ENCODE measurements at regions not wholly inside any gene's neighbourhood (a gene's known extent, or its start where the extent isn't known, plus 50 kb on each side); places are given as distances from the start of the nearest gene placed in this dataset.
A peak's percentile ranks its signal among the peaks of the same experiment; 100 is the strongest.

- DNase-seq (ENCODE audit: low spot score): no peak
- H3K9me3 ChIP-seq (ENCODE audit: control insufficient read depth in 4 of 4, low read length in 3 of 4): no peaks in the 10 kb centered on the region
- no peaks in the 10 kb centered on the region for H3K27me3 ChIP-seq (ENCODE audit: control insufficient read depth in 4 of 4, insufficient read depth in 4 of 4, low read length in 3 of 4)
- peaks cover 0 to 9% (median 2%) of the 10 kb centered on the region in 4 donors for H3K4me1 ChIP-seq (ENCODE audit: control insufficient read depth in 4 of 4, insufficient read depth in 4 of 4, low read length in 3 of 4)
- WGBS: 79% methylated on average over 2 of the region's 2 CpGs
- no peak overlapping the region for H3K9ac ChIP-seq (ENCODE audit: low read depth in 1 of 2, low read length in 2 of 2)
- no peaks in the 10 kb centered on the region for H3K36me3 ChIP-seq (ENCODE audit: control insufficient read depth in 4 of 4, insufficient read depth in 3 of 4, low read depth in 1 of 4, low read length in 3 of 4)
- no peak overlapping the region for H3K27ac ChIP-seq (ENCODE audit: low read depth in 1 of 2, low read length in 2 of 2)
- TF ChIP-seq HNF4G (IDR thresholded peaks at IDR 0.05) (no peak), RAD21 (IDR thresholded peaks at IDR 0.05) (peak in 1 of 2 donors; percentile 60), EGR1 (IDR thresholded peaks at IDR 0.05; ENCODE audit: low read depth in 2 of 2) (no peak)
- H3K4me3 ChIP-seq (ENCODE audit: low read depth in 1 of 3, low read length in 3 of 3): no peak overlapping the region
These were observed 61.1 kb upstream of the RND3 start for GRCh38 chr2:150548527-150548926.

- WGBS: 88% methylated on average over 4 of the region's 4 CpGs
- DNase-seq (ENCODE audit: low spot score): no peak
- H3K27me3 ChIP-seq (ENCODE audit: control insufficient read depth in 4 of 4, insufficient read depth in 4 of 4, low read length in 3 of 4): no peaks in the 10 kb centered on the region
- no peak overlapping the region for H3K27ac ChIP-seq (ENCODE audit: low read depth in 1 of 2, low read length in 2 of 2)
- TF ChIP-seq MAX (IDR thresholded peaks at IDR 0.05) (no peak), NR2F2 (IDR thresholded peaks at IDR 0.05) (no peak), ATF3 (IDR thresholded peaks at IDR 0.05) (no peak), SP1 (IDR thresholded peaks at IDR 0.05) (no peak), REST (IDR thresholded peaks at IDR 0.05) (no peak), HNF4A (conservative IDR thresholded peaks at IDR 0.05) (no peak), EGR1 (IDR thresholded peaks at IDR 0.05; ENCODE audit: low read depth in 2 of 2) (no peak)
- H3K9me3 ChIP-seq (ENCODE audit: control insufficient read depth in 4 of 4, low read length in 3 of 4): no peaks in the 10 kb centered on the region
- no peaks in the 10 kb centered on the region for H3K36me3 ChIP-seq (ENCODE audit: control insufficient read depth in 4 of 4, insufficient read depth in 3 of 4, low read depth in 1 of 4, low read length in 3 of 4)
- no peak overlapping the region for H3K4me3 ChIP-seq (ENCODE audit: low read depth in 1 of 3, low read length in 3 of 3)
- H3K4me1 ChIP-seq (ENCODE audit: control insufficient read depth in 4 of 4, insufficient read depth in 4 of 4, low read length in 3 of 4): no peaks in the 10 kb centered on the region
- no peak overlapping the region for H3K9ac ChIP-seq (ENCODE audit: low read depth in 1 of 2, low read length in 2 of 2)
These were observed 58.4 kb upstream of the RND3 start for GRCh38 chr2:150545916-150546315.

GRCh38 chr2:150544731-150545130, 57.3 kb upstream of the RND3 start:
- Histone ChIP-seq H3K27ac (ENCODE audit: low read depth in 1 of 2, low read length in 2 of 2) (no peak overlapping the region), H3K4me3 (ENCODE audit: low read depth in 1 of 3, low read length in 3 of 3) (no peak overlapping the region), H3K9ac (ENCODE audit: low read depth in 1 of 2, low read length in 2 of 2) (no peak overlapping the region), H3K27me3 (ENCODE audit: control insufficient read depth in 4 of 4, insufficient read depth in 4 of 4, low read length in 3 of 4) (no peaks in the 10 kb centered on the region), H3K4me1 (ENCODE audit: control insufficient read depth in 4 of 4, insufficient read depth in 4 of 4, low read length in 3 of 4) (no peaks in the 10 kb centered on the region), H3K9me3 (ENCODE audit: control insufficient read depth in 4 of 4, low read length in 3 of 4) (no peaks in the 10 kb centered on the region), H3K36me3 (ENCODE audit: control insufficient read depth in 4 of 4, insufficient read depth in 3 of 4, low read depth in 1 of 4, low read length in 3 of 4) (no peaks in the 10 kb centered on the region)
- DNase-seq (ENCODE audit: low spot score): no peak
- WGBS: 94% methylated on average over 3 of the region's 3 CpGs
- no peak for TF ChIP-seq FOXA1 (IDR thresholded peaks at IDR 0.05)
- no peak for TF ChIP-seq HNF4G (IDR thresholded peaks at IDR 0.05)
- no peak for TF ChIP-seq MAX (IDR thresholded peaks at IDR 0.05)

Measured in liver (tissue), 7 donors.